HG03095 (cell line): ENCODE measurements at regions not wholly inside any gene's neighbourhood (a gene's known extent, or its start where the extent isn't known, plus 50 kb on each side); places are given as distances from the start of the nearest gene placed in this dataset.
"Not testable (repeated sequence)": the region's sequence is repeated elsewhere in the genome, so short reads cannot be mapped to it uniquely, and the experiment has no call there.

Source experiments
- ATAC-seq: cut with Tn5 transposase; IDR thresholded peaks from one replicate; pipeline ENCODE4 v1.9.1; 2021; ENCODE audit warnings: moderate library complexity; ENCODE audit not compliant: unreplicated experiment

DNA sequence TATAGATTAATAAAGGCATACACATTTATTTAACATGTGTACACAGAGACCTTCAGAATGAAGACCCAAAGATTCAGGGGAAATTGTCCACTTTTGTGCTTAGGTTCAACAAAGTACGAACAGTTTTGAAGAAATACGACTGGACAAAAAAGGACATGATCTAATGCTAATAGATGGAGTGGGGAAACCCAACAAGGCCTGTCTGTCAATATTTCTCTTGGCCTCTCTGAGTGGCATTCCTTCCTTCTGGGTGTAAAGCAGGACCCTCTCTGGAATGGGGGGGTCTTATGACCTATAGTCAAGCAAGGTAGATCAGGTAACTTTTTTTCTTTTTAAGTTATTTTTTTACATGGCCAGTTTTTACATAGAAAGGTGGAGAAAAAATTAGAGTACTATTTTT, 222.3 kb upstream of the IGFBP3 start:
- ATAC-seq, result no peak

DNA sequence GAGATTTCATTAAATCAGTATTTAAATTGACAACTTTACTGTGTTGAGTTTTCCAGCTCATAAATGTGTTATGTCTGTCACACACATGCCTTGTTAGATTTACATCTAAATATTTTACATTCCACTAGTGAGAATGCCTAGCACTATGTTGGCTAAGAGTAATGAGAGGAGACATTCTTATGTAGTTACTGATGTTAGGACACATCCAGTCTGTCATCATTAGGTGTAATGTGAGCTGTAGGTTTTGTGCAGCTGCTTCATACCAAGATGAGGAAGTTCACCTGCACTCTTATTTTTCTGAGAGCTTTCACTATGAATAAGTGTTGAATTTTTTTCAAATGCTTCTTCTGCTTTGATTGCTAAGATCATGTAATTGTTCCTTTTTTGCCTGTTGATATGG, 218.0 kb upstream of the IGFBP3 start:
- no peak for ATAC-seq

DNA sequence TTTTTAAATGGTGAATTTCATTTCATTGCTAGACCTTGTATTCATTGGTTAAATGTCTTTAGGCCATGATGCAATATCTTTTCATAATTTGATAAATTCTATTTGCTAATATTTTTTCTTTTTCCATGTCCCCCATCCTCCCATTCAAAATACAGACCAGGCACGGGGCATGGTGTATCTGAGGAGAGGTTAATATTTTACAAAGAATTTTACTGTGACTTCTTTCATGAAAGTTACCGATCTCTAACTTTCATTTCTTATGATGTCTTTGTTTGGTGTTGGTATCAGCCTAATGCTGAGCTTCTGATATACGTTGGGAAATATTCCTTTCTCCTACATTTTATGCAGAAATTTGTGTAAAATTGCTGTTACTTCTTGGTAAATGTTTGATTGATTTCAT, 216.7 kb upstream of the IGFBP3 start:
- ATAC-seq, result no peak

DNA sequence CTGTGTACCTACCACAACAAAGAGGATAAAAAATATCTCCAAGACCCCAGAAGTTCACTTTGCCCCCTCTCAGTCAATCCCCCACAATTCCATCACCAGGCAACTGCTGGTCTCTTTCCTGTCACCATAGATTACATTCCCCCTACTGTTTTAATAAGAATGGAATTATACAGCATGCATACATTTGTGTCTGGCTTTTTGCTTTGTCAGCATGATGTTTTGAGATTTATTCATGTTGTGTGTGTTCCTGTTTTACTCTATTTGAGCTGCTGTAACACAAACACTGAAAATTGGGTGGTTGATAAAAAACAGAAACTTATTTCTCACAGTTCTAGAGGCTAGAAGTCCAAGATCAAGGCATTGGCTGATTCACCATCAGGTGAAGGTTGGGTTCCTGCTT, 214.5 kb upstream of the IGFBP3 start:
- no peak for ATAC-seq

DNA sequence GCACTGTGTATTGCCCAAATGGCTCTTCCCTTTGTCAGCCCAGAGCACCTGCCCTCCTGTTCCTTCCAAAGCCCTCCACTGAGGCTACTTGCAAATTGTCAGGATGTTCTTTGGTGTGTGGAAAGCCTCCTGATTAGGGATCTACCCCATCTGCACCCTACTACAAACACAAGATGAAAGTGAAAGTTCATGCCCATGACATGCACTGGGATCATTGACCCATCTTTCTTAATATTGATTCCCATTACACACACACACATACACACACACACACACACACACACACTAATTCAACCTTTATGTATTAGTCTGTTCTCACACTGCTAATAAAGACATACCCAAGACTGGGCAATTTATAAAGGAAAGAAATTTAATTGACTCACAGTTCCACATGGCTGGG, 213.7 kb upstream of the IGFBP3 start:
- no peak for ATAC-seq

DNA sequence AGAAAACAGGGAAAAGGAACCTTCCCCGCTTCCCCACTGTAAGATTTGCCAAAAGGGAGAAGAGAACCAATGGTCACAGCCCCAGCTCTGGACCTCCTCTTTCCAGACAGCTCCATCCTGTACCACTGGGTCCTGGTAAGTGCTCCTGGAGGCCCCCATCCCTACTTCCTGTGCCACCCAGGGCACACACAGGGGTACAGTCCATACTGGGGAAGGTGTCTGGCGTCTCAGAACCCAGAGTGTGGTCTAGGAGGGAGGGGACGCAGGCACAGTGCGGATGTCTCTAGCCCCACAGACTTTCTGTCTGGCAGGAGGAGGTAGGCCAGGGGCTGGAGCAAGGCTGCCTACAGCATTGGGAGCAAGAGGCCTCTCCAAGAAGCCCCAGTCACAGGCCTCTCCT, 213.3 kb upstream of the IGFBP3 start:
- ATAC-seq, result no peak

DNA sequence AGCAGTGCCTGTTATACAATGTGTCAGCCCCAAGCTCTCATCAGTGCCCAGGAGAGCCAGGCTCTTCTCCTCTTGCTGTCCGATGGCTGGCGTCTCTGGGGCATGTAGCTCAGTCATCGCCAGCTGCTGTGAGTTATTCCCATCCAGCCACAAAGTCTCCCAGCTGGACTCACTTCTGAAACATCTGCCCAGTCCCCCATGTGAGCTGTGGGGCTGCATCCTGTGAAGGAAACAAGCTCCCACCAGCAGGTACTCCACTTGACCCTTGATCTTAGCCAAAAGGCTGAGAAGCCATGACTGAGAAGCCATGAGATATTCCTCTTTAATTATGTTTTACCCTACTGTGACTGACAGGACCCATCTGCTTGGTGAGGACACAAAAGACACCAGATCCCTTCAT, 212.7 kb upstream of the IGFBP3 start:
- ATAC-seq, result no peak

DNA sequence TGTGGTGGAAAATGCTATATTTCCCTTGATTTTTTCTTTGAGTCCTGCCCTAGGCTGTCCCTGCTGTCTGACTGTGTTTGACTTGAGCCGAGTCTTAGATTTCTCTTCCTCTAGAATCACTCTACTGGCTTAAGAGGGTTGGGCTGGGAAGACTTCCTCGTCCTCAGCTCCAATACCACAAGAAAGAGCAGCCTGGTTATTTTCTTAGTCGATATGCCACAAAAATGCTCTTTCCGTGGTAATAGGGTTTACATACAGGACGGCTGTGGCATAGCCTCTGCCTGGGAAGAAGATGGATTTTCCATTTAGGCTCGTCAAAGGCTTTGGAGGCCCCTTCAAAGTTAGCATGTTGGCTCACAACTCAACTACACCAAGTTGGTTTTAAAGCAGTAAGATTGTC, 212.0 kb upstream of the IGFBP3 start:
- no peak for ATAC-seq

DNA sequence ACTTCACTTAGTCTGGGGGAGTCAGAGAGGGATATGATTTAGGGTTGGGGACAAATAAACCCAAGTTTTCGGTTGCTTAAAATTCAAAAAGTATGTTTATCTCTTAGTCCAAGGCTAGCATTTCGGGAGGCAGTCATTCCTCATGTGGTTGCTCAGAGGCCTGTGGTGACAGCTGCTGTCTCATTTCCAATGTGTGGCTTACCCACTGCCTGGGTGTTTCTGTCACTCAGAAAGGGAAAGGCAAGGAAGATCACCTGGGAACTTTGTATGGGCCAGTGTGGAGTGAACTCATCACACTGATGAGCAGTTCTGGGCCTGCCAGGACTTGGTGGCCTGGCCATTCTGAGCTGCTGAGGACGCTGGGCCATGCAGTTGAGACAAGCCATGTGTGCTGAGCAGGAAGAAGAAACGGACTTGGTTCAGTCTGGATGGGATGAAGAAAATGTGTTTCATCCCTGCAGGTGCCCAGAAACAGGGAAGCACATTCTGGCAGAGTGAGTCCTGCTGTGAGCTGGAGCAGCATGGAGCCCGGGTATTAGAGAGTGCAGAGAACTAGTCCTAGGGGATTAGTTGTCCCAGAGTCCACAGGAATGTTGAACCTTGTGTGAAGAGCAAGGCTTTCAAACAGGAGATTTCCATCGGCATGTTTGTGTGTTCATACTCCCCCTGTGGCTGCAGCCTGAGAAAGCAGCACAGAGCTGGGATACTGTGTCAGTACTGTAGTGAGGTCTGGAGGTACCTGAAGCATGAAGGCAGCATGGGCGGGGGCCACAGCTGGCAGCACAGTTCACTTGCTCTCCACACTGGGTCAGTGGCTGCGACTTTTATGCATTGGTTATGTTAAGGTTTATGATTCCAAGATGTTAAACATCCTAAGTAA, 211.1 kb upstream of the IGFBP3 start:
- ATAC-seq, result no peak

DNA sequence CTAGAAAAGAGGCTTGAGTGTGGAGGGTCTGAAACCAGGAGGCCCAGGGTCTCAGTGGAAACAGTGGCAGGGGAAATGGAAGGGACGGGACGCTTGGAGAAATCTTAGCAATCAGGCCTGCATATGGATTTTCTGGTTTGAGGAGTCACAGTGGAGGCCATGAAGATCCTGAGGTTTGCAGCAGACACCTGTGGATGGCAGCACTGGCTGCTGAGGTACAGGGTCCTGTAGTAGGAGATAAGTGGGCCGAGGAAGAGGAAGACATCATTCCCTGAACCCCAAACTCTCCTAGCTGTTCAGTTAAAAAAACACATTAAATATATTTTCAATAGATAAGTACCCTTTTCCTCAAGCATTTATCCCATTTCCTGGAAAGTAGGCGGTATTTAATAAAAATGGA, 208.8 kb upstream of the IGFBP3 start:
- no peak for ATAC-seq

DNA sequence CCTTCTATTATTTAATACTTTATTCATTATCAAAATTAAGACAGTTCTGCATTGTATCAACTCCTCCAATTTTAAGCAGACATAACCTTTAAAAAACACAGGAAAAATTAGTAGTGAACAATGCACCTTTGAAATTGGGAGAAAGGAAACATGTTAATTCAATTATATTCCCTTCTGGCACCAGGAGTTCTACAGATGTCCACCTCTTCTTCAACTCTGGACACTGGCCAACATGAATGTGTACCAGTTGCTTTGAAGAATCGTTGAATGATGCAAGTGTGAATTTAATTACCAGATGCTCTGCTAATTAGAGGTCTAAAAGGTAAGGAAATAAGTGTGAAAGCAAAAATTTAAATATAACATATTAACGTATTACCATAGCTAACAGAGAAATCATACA, 206.7 kb upstream of the IGFBP3 start:
- ATAC-seq, result no peak

DNA sequence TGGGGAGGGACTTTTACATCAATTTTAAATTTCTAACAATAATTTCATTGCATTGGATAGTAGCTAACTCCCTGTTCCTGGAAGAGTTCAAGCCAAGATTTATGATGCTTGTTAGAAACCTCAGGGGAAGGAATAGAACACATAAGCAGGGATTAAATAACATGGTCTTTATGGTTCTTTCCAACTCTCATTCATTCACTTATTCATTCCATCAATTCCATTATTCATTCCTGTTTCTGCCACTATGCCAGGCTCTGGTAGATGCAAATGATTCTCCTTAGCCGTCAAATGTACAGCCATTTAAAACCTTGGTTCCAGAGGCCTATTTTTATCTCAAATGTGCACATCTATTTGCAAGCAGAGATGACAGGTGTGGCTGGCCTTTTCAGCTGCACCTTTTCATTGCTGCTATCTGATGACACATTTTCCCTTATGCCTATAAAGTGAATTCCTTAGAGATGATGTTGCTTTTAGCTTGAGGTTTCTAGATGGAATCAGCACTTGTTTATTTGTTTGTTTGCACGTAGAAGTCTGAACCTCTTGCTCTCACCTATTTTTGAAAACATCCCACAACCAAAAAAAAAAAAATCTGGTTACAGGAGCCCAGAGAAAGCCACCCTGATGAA, 205.7 kb upstream of the IGFBP3 start:
- no peak for ATAC-seq

DNA sequence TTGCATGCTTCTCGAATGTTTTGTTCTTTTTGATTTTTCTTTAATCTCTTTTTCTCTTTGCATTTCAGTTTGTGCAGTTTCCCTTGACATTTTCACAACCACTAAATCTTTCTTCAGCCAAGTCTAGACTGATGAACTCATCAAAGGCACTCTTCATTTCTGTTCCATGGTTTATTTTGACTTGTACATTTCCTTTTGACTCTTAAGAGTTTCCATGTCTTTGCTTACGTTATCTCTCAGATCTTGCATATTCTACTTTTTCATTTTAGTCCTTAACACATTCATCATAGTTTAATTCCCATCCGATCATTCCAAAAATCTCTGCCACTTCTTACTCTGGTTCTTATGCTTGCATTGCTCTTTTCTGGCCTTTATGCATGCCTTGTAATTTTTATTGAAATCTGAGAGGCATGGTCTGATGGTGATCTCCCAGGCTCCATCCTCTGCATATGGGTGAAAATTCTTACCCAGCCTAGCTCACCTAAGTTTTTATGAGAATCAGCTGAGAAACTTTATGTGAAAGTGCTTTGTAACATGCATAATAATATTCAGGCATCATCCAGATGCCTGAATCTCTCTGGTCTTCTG, 202.8 kb upstream of the IGFBP3 start:
- ATAC-seq, result no peak

DNA sequence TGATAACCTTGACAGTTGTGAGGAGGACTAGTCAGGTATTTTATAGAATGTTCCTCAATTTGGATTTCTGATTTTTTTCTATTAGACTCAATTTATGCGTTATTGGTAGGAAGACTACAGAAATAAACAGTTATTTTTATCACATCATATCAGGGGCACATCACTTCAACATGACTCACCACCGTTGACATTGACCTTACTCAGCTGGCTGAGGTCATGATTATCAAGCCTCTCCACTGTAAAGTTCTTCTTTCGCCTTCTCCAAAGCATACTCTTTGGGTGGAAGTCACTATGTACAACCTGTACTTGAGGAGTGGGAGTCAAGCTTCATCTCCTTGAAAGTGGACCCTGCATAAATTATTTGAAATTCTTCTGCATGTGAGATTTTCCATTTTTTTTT, 194.3 kb upstream of the IGFBP3 start:
- no peak for ATAC-seq

DNA sequence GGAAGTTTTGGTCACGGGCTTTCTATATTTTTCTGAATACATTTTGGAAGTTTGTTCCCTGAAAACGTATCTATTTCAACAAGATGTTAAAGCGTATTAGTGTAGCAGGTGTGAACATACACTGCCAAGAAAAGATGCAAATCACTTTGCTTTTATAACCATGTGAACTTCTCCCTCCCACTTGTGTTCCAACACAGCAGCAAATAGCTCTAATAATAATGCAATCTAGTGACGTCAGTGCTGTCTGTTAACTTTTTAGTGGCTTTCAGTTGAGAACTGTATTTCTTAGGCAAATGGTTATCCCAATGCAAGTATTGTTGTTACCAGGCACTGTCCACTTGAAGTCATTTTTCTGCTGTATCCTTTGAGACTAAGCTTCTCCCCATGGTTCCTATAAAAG, 188.4 kb upstream of the IGFBP3 start:
- ATAC-seq, result no peak

DNA sequence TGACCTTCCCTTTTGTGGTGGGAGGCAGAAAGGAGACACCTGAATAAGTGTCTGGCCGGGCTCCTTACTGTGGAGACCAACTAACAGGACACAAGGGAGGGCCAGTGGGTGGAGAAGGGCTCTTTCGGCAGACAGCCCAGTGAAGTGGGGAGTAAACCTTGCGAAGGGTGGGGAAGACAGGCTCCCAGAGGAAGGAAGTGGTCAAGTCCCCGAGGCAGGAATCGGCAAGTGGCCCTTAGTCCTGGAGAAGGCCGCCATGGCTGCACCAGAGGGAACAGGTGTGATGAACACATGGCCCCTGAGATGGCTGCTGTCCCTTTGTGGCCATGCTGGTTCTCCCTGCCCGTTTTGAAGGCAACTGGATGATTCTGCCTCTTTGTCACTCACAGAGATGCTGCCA, 187.2 kb upstream of the IGFBP3 start:
- ATAC-seq, result no peak

DNA sequence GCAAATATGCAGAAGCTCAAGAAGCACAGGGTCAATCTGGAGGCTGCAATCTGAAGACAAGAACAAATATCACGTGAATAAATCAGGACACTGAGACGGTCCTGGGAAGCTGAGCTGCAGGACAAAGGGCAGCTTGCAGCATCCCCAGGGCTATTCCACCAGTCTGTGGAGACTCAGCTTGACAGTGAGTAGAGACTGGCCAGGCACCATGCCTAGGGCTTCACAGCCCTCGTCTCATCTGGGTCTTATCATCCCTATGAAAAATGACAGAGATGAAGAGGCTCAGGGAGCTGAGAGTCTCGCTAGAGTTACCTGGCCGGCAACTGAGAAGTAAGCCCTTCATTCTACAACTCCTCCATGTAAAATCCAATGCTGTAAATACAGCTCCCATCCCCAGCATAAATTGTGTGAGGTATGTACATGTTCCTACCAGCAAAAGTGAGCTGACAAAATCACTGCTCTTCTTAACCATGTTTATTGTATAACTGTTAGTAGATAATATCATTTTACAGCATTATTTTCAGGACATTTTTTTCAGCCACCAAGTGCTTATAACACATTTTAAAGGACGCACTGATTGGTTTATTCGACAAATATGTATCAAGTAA, 186.6 kb upstream of the IGFBP3 start:
- no peak for ATAC-seq

DNA sequence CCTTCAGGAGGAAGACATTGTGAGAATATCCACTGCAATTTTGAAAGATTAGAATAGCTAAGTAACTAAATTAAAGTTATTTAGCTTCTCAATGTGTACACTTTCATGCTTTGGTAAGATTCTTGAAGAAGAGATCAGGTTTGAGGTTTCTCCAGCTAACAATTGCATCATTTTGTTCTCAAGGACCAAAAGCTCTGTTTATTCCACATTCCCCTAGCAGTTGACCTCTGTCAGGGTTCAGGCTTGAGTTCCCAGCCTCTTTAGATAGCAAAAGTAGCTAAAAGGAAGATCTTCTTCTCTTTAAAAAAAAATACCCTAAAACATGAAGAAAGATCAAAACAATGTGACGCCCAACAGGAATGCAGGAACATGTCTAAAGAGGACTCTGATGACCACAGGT, 179.4 kb upstream of the IGFBP3 start:
- ATAC-seq, result no peak

DNA sequence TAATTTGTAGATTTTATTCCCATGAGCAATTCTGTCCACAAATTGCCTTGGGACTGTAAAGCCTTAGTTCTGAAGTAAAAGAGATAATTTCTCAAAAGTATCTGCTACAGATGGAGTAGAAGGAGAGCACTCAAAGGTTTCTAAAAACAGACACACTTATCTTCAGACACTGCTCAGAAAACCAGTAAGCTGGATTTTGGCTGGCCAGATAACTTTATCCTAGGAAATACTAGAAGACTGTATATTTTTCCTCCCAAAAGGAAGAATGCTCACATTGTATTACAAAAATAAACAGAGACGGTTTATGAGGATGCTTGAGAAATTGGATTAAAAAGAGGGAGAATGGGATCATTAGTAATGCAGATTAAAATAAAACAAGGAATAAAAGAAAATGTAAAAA, 178.0 kb upstream of the IGFBP3 start:
- ATAC-seq, result no peak

DNA sequence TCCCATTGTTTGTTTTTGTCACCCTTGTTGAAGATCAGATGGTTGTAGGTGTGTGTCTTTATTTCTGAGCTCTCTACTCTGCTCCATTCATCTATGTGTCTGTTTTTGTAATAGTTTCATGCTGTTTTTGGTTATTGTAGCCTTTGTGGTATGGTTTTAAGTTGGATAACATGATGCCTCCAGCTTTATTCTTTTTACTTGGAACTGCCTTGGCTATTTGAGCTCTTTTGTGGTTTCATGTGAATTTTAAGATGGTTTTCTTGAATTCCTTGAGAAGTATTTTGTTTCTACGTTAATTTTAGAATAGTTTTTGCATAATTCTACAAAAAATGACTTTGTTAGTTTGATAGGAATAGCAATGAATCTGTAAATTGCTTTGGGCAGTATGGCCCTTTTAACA, 170.0 kb upstream of the IGFBP3 start:
- ATAC-seq, result no peak

DNA sequence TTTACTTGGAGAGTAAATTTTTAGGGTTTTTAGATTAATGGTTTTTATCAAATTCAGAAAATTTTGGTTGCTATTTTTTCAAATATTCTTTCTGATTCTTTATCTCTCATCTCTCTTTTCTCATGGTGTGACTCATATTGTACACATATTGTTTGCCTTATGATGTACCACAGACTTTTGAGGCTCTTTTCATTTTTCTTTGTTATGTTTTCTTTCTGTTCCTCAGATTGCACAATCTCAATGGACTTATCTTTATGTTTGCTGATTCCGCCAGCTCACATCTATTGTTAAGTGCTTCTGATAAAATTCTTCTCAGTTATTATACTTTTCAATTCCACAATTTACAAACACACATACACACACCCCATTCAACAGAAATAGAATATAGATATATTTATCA, 168.2 kb upstream of the IGFBP3 start:
- no peak for ATAC-seq

DNA sequence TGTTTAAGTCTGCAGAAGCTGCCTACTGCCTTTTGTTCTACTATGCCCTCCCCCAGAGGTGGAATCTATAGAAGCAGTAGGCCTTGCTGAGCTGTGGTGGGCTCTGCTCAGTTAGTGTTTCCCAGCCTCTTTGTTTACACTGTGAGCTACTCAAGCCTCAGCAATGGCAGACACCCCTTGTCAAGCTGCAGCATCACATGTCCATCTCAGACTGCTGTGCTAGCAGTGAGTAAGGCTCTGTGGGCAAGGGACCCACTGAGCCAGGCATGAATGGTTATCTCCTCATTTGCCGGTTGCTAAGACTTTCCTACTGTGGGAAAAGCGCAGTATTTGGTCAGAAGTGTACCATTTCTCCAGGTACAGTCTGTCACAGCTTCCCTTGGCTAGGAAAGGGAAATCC, 167.4 kb upstream of the IGFBP3 start:
- ATAC-seq, result not testable (repeated sequence)
